Mesothelial cell of epicardium (in vitro differentiated cells): ENCODE measurements at regions not wholly inside any gene's neighbourhood (a gene's known extent, or its start where the extent isn't known, plus 50 kb on each side); places are given as distances from the start of the nearest gene placed in this dataset.

ENCODE experiments used
- DNase-seq, 2 experiments: peaks; one replicate each; pipeline ENCODE4 v3.0.0; 2021; ENCODE audit warnings: low spot score in 2 of 2; ENCODE audit not compliant: unreplicated experiment in 2 of 2
- H3K27ac Mint-ChIP-seq: 2 replicates; pipeline ENCODE4 v1.8.0; 2021; ENCODE audit warnings: mixed read lengths
- H3K27me3 Mint-ChIP-seq: 2 replicates; pipeline ENCODE4 v1.8.0; 2021; ENCODE audit warnings: low read depth, mixed read lengths
- H3K36me3 Mint-ChIP-seq: 2 replicates; pipeline ENCODE4 v1.8.0; 2021; ENCODE audit warnings: mixed read lengths
- H3K4me1 Mint-ChIP-seq: 2 replicates; pipeline ENCODE4 v1.8.0; 2021; ENCODE audit warnings: mixed read lengths
- H3K4me3 Mint-ChIP-seq: 2 replicates; pipeline ENCODE4 v1.8.0; 2021; ENCODE audit warnings: mild to moderate bottlenecking, moderate library complexity, mixed read lengths
- H3K9me3 Mint-ChIP-seq: 2 replicates; pipeline ENCODE4 v1.8.0; 2021; ENCODE audit warnings: mixed read lengths
- TF ChIP-seq, protein P1 (sequence below): fragments of 200-600 bp; sonication (generic); IDR thresholded peaks from one replicate; pipeline ENCODE4 v1.5.0; 2021; ENCODE audit warnings: antibody characterized with exemption; ENCODE audit not compliant: unreplicated experiment

DNA sequence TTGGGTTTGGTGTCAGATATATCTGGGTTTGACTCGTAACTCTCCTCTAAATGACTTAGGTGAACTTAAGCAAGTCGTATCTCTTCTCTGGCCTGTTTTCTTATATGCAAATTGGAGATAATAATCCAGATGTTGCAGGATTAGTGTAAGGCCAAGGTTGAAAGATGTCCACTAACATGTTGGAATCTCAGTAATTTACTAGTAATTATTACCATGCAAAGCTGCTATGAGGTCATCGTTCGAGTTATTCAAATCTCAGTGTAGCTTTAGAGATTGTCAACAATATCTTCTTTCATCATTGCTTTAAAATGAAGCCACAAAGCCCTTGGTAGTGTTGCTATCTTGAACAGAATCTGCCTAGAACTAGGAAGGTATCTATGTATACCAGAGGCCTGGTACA lies 437.7 kb upstream of the KLF4 start:
- TF ChIP-seq, protein P1, sequence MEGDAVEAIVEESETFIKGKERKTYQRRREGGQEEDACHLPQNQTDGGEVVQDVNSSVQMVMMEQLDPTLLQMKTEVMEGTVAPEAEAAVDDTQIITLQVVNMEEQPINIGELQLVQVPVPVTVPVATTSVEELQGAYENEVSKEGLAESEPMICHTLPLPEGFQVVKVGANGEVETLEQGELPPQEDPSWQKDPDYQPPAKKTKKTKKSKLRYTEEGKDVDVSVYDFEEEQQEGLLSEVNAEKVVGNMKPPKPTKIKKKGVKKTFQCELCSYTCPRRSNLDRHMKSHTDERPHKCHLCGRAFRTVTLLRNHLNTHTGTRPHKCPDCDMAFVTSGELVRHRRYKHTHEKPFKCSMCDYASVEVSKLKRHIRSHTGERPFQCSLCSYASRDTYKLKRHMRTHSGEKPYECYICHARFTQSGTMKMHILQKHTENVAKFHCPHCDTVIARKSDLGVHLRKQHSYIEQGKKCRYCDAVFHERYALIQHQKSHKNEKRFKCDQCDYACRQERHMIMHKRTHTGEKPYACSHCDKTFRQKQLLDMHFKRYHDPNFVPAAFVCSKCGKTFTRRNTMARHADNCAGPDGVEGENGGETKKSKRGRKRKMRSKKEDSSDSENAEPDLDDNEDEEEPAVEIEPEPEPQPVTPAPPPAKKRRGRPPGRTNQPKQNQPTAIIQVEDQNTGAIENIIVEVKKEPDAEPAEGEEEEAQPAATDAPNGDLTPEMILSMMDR, result no peak
- Mint-ChIP-seq H3K27ac (no peak overlapping the region), H3K36me3 (no peaks in the 10 kb centered on the region), H3K9me3 (peaks cover 5% of the 10 kb centered on the region), H3K4me1 (peaks cover 17% of the 10 kb centered on the region), H3K27me3 (no peaks in the 10 kb centered on the region), H3K4me3 (no peak overlapping the region)
- no peak for DNase-seq

DNA sequence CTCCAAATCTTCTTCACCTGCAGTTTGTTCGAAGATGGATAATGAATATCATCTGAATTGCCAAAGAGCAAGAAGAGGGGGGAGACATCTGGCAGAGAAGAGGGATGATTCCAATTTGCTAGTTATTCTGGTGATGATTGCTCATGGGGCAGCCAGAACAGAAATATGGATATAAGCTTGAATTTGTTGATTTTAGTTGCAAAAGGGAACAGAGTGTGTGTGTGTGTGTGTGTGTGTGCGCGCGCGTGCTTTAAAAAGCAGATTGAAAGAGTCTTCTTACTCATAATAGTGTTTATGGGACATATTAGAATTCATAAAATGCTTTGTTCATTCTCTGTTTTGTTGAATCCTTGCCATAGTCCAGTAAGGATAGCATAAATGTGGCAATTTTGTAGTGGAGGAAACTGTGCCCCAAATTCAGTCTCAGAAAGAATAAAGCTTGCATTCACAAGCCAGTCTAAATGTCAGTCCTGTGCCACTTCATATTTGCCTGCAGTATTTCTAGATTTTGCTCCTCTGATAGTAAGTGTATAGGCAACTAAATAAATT lies 436.3 kb upstream of the KLF4 start:
- Mint-ChIP-seq H3K27me3 (no peaks in the 10 kb centered on the region), H3K4me3 (no peak overlapping the region), H3K36me3 (no peaks in the 10 kb centered on the region), H3K4me1 (peaks cover 16% of the 10 kb centered on the region), H3K9me3 (peaks cover 5% of the 10 kb centered on the region), H3K27ac (no peak overlapping the region)
- no peak for DNase-seq
- TF ChIP-seq, protein P1, result no peak

DNA sequence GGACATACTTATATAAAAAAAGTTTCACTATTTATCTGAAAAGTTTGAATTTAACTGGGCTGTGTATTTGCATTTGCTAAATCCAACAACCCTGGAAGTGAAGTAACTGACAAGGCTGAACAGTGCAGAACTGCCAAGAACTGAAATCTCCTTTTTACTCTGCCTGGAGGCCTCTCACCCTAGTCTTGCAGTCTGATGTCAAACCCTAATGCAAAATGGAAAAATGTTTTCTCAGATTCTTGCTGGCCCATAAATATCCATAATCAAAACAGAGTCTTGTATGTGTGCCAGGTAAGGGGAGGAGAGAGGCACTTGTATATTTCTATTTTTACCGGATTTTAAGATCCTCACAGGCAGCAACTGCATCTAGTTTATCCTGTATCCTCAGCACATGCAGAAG lies 432.7 kb upstream of the KLF4 start:
- no peak for DNase-seq
- TF ChIP-seq, protein P1, result no peak
- Mint-ChIP-seq H3K36me3 (no peaks in the 10 kb centered on the region), H3K4me3 (no peak overlapping the region), H3K4me1 (peaks cover 9% of the 10 kb centered on the region), H3K27me3 (peaks cover 5% of the 10 kb centered on the region), H3K27ac (no peak overlapping the region), H3K9me3 (peaks cover 5% of the 10 kb centered on the region)

DNA sequence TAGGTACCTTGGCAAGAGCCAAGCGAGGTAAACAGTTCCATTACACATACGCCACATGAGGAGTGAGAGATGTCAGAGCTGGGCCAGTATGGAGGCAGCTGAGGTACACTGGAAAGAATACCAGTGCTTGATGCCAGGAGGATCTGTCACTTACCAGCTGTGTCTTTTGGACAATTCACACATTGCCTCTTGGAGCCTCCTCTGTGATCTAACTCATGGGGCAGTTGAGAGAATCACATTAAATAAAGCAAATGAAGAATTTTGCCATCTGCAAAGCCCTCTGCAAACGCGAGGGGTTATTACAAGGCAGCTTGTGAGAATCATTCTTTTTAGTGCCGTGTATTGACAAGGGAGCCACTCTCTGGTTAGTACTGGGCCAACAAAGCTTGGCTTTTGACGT lies 429.7 kb upstream of the KLF4 start:
- H3K9me3 Mint-ChIP-seq, result peaks cover 16% of the 10 kb centered on the region
- peaks cover 5% of the 10 kb centered on the region for H3K27me3 Mint-ChIP-seq
- H3K36me3 Mint-ChIP-seq, result no peaks in the 10 kb centered on the region
- H3K27ac Mint-ChIP-seq, result no peak overlapping the region
- peaks cover 9% of the 10 kb centered on the region for H3K4me1 Mint-ChIP-seq
- TF ChIP-seq, protein P1, result no peak
- DNase-seq, result no peak
- no peak overlapping the region for H3K4me3 Mint-ChIP-seq

DNA sequence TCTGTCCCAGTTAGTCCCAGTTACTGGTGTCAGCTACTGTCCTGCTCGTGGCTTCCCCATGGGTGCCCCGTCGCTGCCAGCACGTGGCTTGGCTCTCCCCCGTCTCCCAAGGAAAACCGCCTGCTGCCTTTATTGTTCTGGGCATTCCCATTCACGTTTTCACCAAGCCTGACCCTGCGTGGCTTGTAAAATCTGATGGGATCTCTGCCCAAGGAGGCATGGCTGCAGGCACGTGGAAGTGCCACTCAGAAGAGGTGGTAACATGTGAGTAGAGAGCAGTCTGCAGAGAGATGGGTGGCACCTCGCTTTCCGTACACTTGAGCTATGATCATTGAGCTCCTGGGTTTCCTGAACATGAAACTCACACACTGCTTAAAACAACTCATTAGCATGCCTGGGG lies 429.2 kb upstream of the KLF4 start:
- Mint-ChIP-seq H3K4me1 (peaks cover 9% of the 10 kb centered on the region), H3K27me3 (peaks cover 5% of the 10 kb centered on the region), H3K4me3 (no peak overlapping the region), H3K36me3 (no peaks in the 10 kb centered on the region), H3K9me3 (peaks cover 16% of the 10 kb centered on the region), H3K27ac (no peak overlapping the region)
- DNase-seq, result no peak
- TF ChIP-seq, protein P1, result no peak

DNA sequence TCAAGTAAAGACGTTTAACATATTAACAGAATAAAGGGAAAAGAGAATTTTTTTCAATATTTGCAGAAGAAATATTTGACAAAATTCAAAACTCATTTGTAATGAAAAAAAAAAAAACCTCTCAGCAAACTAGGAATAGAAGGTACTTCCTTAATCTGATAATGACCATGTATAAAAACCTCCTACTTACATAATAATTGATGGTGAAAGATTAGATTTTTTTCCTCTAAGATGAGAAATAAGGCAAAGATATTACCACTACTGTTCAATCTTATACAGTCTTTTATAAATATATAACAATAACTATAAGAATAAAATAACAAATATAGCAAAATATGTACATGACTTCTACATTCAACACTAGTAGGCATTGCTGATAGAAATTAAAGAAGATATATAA lies 424.6 kb upstream of the KLF4 start:
- TF ChIP-seq, protein P1, result no peak
- no peaks in the 10 kb centered on the region for H3K36me3 Mint-ChIP-seq
- no peak overlapping the region for H3K27ac Mint-ChIP-seq
- H3K4me3 Mint-ChIP-seq, result no peak overlapping the region
- DNase-seq, result no peak
- H3K27me3 Mint-ChIP-seq, result peaks cover 4% of the 10 kb centered on the region
- H3K4me1 Mint-ChIP-seq, result no peaks in the 10 kb centered on the region
- peaks cover 34% of the 10 kb centered on the region for H3K9me3 Mint-ChIP-seq
